Fibroblast of lung (primary cell): ENCODE measurements at regions not wholly inside any gene's neighbourhood (a gene's known extent, or its start where the extent isn't known, plus 50 kb on each side); places are given as distances from the start of the nearest gene placed in this dataset.

Experiments
- CTCF ChIP-seq, 2 donors: IDR thresholded peaks in 1 of 2; conservative IDR thresholded peaks in 1 of 2; 1 replicate in 1 of 2; 2 replicates in 1 of 2; pipeline ENCODE4 v1.5.1; 2011 to 2012; ENCODE audit warnings: low read length in 2 of 2, control low read depth in 1 of 2, inconsistent platforms in 1 of 2, low read depth in 1 of 2, mild to moderate bottlenecking in 1 of 2
- EZH2 ChIP-seq: IDR thresholded peaks from 2 replicates; pipeline ENCODE4 v1.5.1; 2012; ENCODE audit warnings: low read length, control low read depth, mild to moderate bottlenecking; ENCODE audit errors: missing control alignments

- TF ChIP-seq CTCF (conservative IDR thresholded peaks at IDR 0.05 in 1 of 2, IDR thresholded peaks at IDR 0.05 in 1 of 2; ENCODE audit: low read depth in 1 of 2, low read length in 2 of 2) (no peak), EZH2 (no peak)
Observed at GRCh38 chr2:237259201-237259600, 154.8 kb downstream of the COL6A3 start.
